Esophagus muscularis mucosa (tissue), 3 donors: ENCODE measurements at regions not wholly inside any gene's neighbourhood (a gene's known extent, or its start where the extent isn't known, plus 50 kb on each side); places are given as distances from the start of the nearest gene placed in this dataset.
"Not testable (repeated sequence)": the region's sequence is repeated elsewhere in the genome, so short reads cannot be mapped to it uniquely, and the experiment has no call there.

ENCODE experiments used
- CTCF ChIP-seq, 3 experiments: fragments of 200-600 bp in 2 of 3; fragments of 450-650 bp in 1 of 3; sonication (generic) in 2 of 3; IDR thresholded peaks; one replicate each; pipeline ENCODE4 v1.5.1; 2017 to 2019; ENCODE audit warnings: antibody characterized with exemption in 3 of 3, mild to moderate bottlenecking in 2 of 3, moderate library complexity in 1 of 3
- POLR2A ChIP-seq: fragments of 450-650 bp; IDR thresholded peaks from one replicate; pipeline ENCODE4 v1.6.1; 2017; ENCODE audit warnings: antibody characterized with exemption, moderate library complexity, mild to moderate bottlenecking, low read depth

- not testable (repeated sequence) for TF ChIP-seq POLR2A; CTCF (IDR thresholded peaks at IDR 0.05)
Measured at GRCh38 chr21:18096413-18096812, 148.2 kb upstream of the CHODL start.
